ENCODE measurements at regions not wholly inside any gene's neighbourhood (a gene's known extent, or its start where the extent isn't known, plus 50 kb on each side); places are given as distances from the start of the nearest gene placed in this dataset.

- intact Hi-C loops (cut with micrococcal nuclease): loop anchor here (2.0 to 5.0 kb wide), 2 partner anchors 261 to 288 kb away; no protein-coding TSS in a partner anchor
- no peaks in the 10 kb centered on the region for H3K9me3 ChIP-seq (ENCODE audit: control insufficient read depth, insufficient read depth, low read length)
- peak overlapping the region; percentile 30 for H3K23ac ChIP-seq (ENCODE audit: low read depth, low read length)
- peaks cover 20% of the 10 kb centered on the region for H3K9me1 ChIP-seq (ENCODE audit: insufficient read depth, low read length)
- no peak overlapping the region for H3K9ac ChIP-seq (ENCODE audit: low read depth, low read length)
- H2BK20ac ChIP-seq (ENCODE audit: low read depth, low read length): peak overlapping the region; percentile 60
- H2BK5ac ChIP-seq (ENCODE audit: low read depth, low read length, poor library complexity, severe bottlenecking): peak overlapping the region; percentile 58
- no peak overlapping the region; the same call in 1 of the 2 replicates for H2AK5ac ChIP-seq (ENCODE audit: low read depth, low read length)
- peak overlapping the region; percentile 19 for H2AK9ac ChIP-seq (replicated peaks; ENCODE audit: low read depth, low read length, poor library complexity)
- H3K4ac ChIP-seq (ENCODE audit: low read depth, low read length): peak overlapping the region; percentile 61
- no peak overlapping the region for H3K4me3 ChIP-seq (ENCODE audit: insufficient read depth, low read depth, low read length)
- H4K8ac ChIP-seq (ENCODE audit: low read depth in 2 of 2, low read length in 2 of 2): peak overlapping the region in 1 of 2 experiments; percentile 65; a peak in 1 of 4 replicates
- peak overlapping the region; percentile 67; the same call in 1 of the 2 replicates for H3K27ac ChIP-seq (ENCODE audit: insufficient read depth, low read length)
- H3K36me3 ChIP-seq (ENCODE audit: control insufficient read depth, insufficient read depth, low read length): no peaks in the 10 kb centered on the region
- ChIA-PET CTCF (no interaction called here), POLR2A (ENCODE audit: unreplicated experiment) (no interaction called here)
- no peaks in the 10 kb centered on the region for H4K20me1 ChIP-seq (ENCODE audit: insufficient read depth, low read length)
- peak overlapping the region; percentile 77 for H4K91ac ChIP-seq (ENCODE audit: insufficient read depth, low read depth, low read length)
- peak; percentile 80 for ATAC-seq (ENCODE audit: low read depth)
- no peak overlapping the region for H3K56ac ChIP-seq (ENCODE audit: extremely low read depth, insufficient read depth, low read length)
- peak overlapping the region; percentile 73; the same call in 2 of the 3 replicates for H2BK15ac ChIP-seq (ENCODE audit: low read depth, low read length)
- peaks cover 0 to 13% of the 10 kb centered on the region in 2 experiments; a peak in 2 of 4 replicates for H3K79me1 ChIP-seq (ENCODE audit: low read depth in 1 of 2, low read length in 2 of 2)
- H3K4me1 ChIP-seq (ENCODE audit: control insufficient read depth, insufficient read depth, low read length): peaks cover 12% of the 10 kb centered on the region
- H3K18ac ChIP-seq (ENCODE audit: low read depth, low read length): peak overlapping the region; percentile 40
- H3K4me2 ChIP-seq (ENCODE audit: low read depth, low read length): peak overlapping the region; percentile 56
- peak overlapping the region; percentile 59 for H2AFZ ChIP-seq (replicated peaks; ENCODE audit: low read length, poor library complexity)
- dilution Hi-C loops (cut with HindIII; ENCODE audit: low sequenced_read_pairs, unreplicated experiment): no loop called here
- in situ Hi-C loops (cut with MboI; ENCODE audit: low sequenced_read_pairs): no loop called here
- no TSS peak for BruUV-seq (replicated peaks)
- 0% methylated on average over 4 of the region's 7 CpGs; no CpG with 5 or more reads in 1 of the 2 experiments for WGBS, 2 experiments (ENCODE audit: extremely low coverage in 2 of 2, insufficient read length in 1 of 2)
- peak overlapping the region; percentile 20 for H3K14ac ChIP-seq (replicated peaks; ENCODE audit: low read depth, low read length)
- H4K5ac ChIP-seq (ENCODE audit: low read depth, low read length): no peak overlapping the region
- H2BK120ac ChIP-seq (ENCODE audit: low read depth, low read length): peak overlapping the region; percentile 64
- TF ChIP-seq RAD21 (IDR thresholded peaks at IDR 0.05; ENCODE audit: low read length) (0 out of 2 replicates have a peak, but pooled peaks have one; percentile 1), MAFK (IDR thresholded peaks at IDR 0.05; ENCODE audit: low read depth, low read length) (peak; percentile 74), POLR2A (IDR thresholded peaks at IDR 0.05; ENCODE audit: low read depth, low read length) (no peak), CEBPB (IDR thresholded peaks at IDR 0.05; ENCODE audit: low read depth, low read length) (peak; percentile 53; the same call in 1 of the 2 replicates), CHD1 (IDR thresholded peaks at IDR 0.05; ENCODE audit: low read depth, low read length) (no peak)
- no peaks in the 10 kb centered on the region for H3K27me3 ChIP-seq (ENCODE audit: control insufficient read depth, insufficient read depth, low read length)
- DNase-seq: peak; percentile 85
Observed at GRCh38 chr6:21885532-21886114, 292.1 kb downstream of the SOX4 start.
